ENCODE measurements at regions not wholly inside any gene's neighbourhood (a gene's known extent, or its start where the extent isn't known, plus 50 kb on each side); places are given as distances from the start of the nearest gene placed in this dataset.

DNA sequence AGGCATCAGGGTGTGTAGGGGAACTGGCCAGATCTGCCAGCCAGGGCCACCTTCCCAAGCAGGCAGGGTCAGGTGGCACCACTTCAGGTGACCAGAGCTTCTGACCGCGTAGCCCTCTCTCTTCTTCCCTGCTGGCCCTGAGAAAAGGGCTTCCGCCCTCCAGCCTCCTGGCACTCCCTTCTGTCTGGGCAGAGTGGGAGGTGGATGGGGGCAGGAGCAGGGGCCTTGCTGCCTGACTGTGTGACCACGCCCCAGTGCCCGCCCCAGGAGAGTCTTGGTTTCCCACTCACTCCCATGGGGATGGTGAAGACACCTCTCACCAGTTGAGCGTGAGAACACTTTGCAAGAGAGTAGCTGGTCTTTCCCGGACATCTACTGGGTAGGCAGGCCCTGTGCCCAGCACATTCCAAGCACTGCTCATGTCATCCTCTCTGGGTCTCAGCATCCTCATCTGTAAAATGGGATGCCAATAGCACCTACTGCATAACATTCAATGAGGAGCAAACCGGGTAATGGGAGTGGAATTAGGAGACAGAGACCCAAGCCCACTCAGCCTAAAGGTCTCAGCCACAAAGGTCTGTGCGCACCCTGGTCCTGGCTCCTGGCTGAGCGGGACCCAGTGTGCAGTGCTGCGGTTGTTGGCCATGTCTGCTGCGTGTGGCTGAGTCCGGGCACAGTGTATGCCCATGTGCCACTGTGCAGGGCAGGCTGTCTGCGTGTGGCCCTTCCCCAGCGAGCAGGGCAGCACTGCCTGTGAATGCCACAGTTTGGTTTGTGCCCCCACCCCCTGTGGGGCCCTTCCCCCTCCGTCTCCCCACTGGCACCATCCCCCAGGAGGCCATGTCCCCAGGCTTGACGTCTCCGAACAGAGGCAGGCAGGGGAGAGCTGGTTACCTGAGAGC is 179.1 kb upstream of the IER5L start:
- POLR2A ChIA-PET, result no interaction called here
- 95% methylated on average over 11 of the region's 18 CpGs for WGBS (ENCODE audit: low lambda C conversion rate)
- DNase-seq, result no peak

More for the DNA sequence above, 179.1 kb upstream of the IER5L start:
- CTCF ChIA-PET, result no interaction called here
- no peak overlapping the region for H3K27ac ChIP-seq (ENCODE audit: low read depth in 2 of 2, low read length in 1 of 2)
- H3K9me3 ChIP-seq, result no peaks in the 10 kb centered on the region
- H3K27me3 ChIP-seq (ENCODE audit: insufficient read depth), result no peaks in the 10 kb centered on the region
- H3K9ac ChIP-seq, result no peak overlapping the region
- H2AFZ ChIP-seq (ENCODE audit: low read depth), result no peak overlapping the region
- no peak overlapping the region for H3K4me3 ChIP-seq (ENCODE audit: low read depth in 2 of 2, low read length in 1 of 2)
- no peak overlapping the region for H3K4me2 ChIP-seq
- no peaks in the 10 kb centered on the region for H4K20me1 ChIP-seq (ENCODE audit: insufficient read depth)
- H3K79me2 ChIP-seq (ENCODE audit: insufficient read depth), result no peaks in the 10 kb centered on the region
- H3K36me3 ChIP-seq (replicated peaks in 1 of 2; ENCODE audit: control insufficient read depth in 1 of 2, insufficient read depth in 2 of 2, low read length in 1 of 2), result no peaks in the 10 kb centered on the region
- no peaks in the 10 kb centered on the region for H3F3A ChIP-seq (replicated peaks; ENCODE audit: insufficient read depth)
- H3K4me1 ChIP-seq (ENCODE audit: control insufficient read depth in 1 of 2, insufficient read depth in 2 of 2, low read depth in 1 of 2, low read length in 1 of 2), result peaks cover 0 to 12% of the 10 kb centered on the region in 2 experiments; a peak in 1 of 4 replicates
- no peaks in the 10 kb centered on the region for H3K9me2 ChIP-seq
- TF ChIP-seq GABPA (IDR thresholded peaks at IDR 0.05; ENCODE audit: low read depth) (no peak), CTCF (IDR thresholded peaks at IDR 0.05) (no peak), YY1 (IDR thresholded peaks at IDR 0.05; ENCODE audit: low read depth) (no peak), RFX5 (IDR thresholded peaks at IDR 0.05; ENCODE audit: low read length) (no peak), FOXJ3 (CRISPR knock-in tag; IDR thresholded peaks at IDR 0.05) (no peak), SIN3A (IDR thresholded peaks at IDR 0.05; ENCODE audit: borderline replicate concordance, low read depth, low read length) (no peak), RCOR1 (IDR thresholded peaks at IDR 0.05; ENCODE audit: low read length) (no peak), EZH2phosphoT487 (IDR thresholded peaks at IDR 0.05; ENCODE audit: borderline replicate concordance, low read depth) (no peak), EP300 (IDR thresholded peaks at IDR 0.05; ENCODE audit: borderline replicate concordance in 1 of 2, low read depth in 1 of 2, low read length in 1 of 2) (no peak), FOSL2 (IDR thresholded peaks at IDR 0.05; ENCODE audit: borderline replicate concordance, low read depth) (no peak), NRF1 (IDR thresholded peaks at IDR 0.05; ENCODE audit: low read depth, low read length) (no peak), ZBTB33 (IDR thresholded peaks at IDR 0.05; ENCODE audit: borderline replicate concordance, low read depth) (no peak), RAD21 (IDR thresholded peaks at IDR 0.05; ENCODE audit: low read length) (no peak), SMC3 (IDR thresholded peaks at IDR 0.05; ENCODE audit: low read depth, low read length) (no peak), JUND (IDR thresholded peaks at IDR 0.05) (no peak)
- TF ChIP-seq, protein P1, sequence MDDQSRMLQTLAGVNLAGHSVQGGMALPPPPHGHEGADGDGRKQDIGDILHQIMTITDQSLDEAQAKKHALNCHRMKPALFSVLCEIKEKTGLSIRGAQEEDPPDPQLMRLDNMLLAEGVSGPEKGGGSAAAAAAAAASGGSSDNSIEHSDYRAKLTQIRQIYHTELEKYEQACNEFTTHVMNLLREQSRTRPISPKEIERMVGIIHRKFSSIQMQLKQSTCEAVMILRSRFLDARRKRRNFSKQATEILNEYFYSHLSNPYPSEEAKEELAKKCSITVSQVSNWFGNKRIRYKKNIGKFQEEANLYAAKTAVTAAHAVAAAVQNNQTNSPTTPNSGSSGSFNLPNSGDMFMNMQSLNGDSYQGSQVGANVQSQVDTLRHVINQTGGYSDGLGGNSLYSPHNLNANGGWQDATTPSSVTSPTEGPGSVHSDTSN (IDR thresholded peaks at IDR 0.05), result no peak
- TF ChIP-seq, protein P2, sequence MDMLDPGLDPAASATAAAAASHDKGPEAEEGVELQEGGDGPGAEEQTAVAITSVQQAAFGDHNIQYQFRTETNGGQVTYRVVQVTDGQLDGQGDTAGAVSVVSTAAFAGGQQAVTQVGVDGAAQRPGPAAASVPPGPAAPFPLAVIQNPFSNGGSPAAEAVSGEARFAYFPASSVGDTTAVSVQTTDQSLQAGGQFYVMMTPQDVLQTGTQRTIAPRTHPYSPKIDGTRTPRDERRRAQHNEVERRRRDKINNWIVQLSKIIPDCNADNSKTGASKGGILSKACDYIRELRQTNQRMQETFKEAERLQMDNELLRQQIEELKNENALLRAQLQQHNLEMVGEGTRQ (IDR thresholded peaks at IDR 0.05; ENCODE audit: borderline replicate concordance, low read depth, low read length), result no peak
- TF ChIP-seq, protein P3, sequence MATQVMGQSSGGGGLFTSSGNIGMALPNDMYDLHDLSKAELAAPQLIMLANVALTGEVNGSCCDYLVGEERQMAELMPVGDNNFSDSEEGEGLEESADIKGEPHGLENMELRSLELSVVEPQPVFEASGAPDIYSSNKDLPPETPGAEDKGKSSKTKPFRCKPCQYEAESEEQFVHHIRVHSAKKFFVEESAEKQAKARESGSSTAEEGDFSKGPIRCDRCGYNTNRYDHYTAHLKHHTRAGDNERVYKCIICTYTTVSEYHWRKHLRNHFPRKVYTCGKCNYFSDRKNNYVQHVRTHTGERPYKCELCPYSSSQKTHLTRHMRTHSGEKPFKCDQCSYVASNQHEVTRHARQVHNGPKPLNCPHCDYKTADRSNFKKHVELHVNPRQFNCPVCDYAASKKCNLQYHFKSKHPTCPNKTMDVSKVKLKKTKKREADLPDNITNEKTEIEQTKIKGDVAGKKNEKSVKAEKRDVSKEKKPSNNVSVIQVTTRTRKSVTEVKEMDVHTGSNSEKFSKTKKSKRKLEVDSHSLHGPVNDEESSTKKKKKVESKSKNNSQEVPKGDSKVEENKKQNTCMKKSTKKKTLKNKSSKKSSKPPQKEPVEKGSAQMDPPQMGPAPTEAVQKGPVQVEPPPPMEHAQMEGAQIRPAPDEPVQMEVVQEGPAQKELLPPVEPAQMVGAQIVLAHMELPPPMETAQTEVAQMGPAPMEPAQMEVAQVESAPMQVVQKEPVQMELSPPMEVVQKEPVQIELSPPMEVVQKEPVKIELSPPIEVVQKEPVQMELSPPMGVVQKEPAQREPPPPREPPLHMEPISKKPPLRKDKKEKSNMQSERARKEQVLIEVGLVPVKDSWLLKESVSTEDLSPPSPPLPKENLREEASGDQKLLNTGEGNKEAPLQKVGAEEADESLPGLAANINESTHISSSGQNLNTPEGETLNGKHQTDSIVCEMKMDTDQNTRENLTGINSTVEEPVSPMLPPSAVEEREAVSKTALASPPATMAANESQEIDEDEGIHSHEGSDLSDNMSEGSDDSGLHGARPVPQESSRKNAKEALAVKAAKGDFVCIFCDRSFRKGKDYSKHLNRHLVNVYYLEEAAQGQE (IDR thresholded peaks at IDR 0.05; ENCODE audit: low read depth, low read length), result no peak
